ENCODE measurements at regions not wholly inside any gene's neighbourhood (a gene's known extent, or its start where the extent isn't known, plus 50 kb on each side); places are given as distances from the start of the nearest gene placed in this dataset.

DNA sequence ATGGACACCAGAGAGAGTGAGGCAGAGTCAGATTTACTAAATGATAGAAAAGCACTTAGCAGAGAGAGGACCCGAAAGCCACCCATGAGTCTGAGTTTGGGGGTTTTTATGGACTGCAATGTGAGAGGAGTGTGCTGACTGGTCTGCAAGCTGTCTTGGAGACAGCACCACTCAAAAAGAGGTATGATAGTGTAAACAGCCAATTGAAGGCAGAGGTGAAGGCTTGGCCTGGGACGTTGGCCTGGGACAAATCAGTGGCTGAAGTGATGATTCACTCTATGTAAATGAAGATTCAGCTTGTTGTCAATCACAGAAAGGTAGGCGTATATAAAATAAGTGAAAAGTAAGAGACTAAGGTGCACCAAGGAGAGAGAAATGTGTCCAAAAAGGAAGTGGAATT is 217.6 kb upstream of the ZFP42 start:
- TF ChIP-seq, protein P1, sequence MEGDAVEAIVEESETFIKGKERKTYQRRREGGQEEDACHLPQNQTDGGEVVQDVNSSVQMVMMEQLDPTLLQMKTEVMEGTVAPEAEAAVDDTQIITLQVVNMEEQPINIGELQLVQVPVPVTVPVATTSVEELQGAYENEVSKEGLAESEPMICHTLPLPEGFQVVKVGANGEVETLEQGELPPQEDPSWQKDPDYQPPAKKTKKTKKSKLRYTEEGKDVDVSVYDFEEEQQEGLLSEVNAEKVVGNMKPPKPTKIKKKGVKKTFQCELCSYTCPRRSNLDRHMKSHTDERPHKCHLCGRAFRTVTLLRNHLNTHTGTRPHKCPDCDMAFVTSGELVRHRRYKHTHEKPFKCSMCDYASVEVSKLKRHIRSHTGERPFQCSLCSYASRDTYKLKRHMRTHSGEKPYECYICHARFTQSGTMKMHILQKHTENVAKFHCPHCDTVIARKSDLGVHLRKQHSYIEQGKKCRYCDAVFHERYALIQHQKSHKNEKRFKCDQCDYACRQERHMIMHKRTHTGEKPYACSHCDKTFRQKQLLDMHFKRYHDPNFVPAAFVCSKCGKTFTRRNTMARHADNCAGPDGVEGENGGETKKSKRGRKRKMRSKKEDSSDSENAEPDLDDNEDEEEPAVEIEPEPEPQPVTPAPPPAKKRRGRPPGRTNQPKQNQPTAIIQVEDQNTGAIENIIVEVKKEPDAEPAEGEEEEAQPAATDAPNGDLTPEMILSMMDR (IDR thresholded peaks at IDR 0.05; ENCODE audit: poor library complexity) = no peak
- no peak for TF ChIP-seq EZH2phosphoT487 (IDR thresholded peaks at IDR 0.05; ENCODE audit: low read depth, severe bottlenecking, unreplicated experiment)
- no peak for TF ChIP-seq EZH2 (IDR thresholded peaks at IDR 0.05; ENCODE audit: borderline replicate concordance)

Measured in hepatocyte (in vitro differentiated cells).